HG02970 (cell line): ENCODE measurements at regions not wholly inside any gene's neighbourhood (a gene's known extent, or its start where the extent isn't known, plus 50 kb on each side); places are given as distances from the start of the nearest gene placed in this dataset.

Source experiments
- ATAC-seq: cut with Tn5 transposase; IDR thresholded peaks from one replicate; pipeline ENCODE4 v1.9.1; 2021; ENCODE audit warnings: mild to moderate bottlenecking, moderate library complexity, moderate number of reproducible peaks; ENCODE audit not compliant: unreplicated experiment, low FRiP score

DNA sequence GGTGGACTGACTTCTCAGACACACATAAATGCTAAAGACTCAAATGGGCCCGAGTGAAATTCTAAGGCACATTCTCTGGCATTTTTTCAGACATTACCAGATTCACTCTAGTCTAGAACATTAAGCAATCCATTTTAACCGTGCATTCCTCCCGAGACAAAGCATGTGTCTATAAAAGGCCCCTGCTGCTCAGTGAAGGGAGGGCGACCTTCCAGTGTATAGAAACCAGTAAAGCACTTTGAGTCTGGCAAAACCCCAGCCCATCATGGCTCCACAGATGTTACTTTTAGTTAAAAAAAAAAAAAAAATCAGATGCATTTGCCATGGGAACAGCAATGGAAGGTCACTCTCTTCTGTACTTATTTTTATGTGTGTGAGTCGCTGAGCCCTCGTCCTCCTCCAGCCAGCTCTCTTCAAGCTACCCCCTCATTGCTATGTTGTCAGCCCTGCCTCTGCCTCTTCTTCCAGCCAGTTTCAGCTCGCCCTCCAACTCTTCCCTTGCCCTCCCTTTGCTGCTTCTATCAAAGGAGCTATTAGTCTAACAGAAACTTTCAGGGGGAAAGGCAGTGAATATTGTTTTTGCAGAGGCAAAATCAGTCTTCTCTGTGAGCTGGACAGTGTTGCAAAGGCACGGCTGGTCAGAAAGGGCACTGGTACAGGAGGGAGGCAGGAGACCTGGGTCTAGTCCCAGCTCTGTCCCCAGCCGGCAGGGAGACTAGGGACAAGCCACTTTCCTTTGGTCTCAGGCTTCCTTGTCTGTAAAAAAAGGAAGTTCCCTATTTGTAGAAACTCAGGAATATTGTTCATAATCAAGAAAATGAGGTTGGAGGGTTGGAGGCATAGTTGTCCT, 644.2 kb downstream of the ZNF674 start:
- ATAC-seq: no peak

GRCh38 chrX:45894864-45895645, 650.2 kb downstream of the ZNF674 start:
- no peak for ATAC-seq

DNA sequence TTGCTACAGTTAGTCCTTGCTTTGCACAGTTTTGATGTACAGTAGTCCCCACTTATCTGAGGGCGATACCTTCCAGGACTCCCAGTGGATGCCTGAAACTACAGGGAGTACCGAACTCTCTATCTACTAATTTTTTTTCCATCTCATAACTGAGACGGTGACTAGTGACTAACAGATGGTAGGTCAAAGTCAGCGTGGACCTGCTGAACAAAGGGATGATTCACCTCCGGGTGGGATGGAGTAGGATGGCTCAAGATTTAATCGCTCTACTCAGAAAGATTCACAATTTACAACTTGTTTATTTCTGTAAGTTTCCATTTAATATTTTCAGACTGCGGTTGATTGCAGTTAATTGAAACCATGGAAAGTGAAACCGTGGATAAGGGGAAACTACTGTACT, 655.8 kb downstream of the ZNF674 start:
- no peak for ATAC-seq

DNA sequence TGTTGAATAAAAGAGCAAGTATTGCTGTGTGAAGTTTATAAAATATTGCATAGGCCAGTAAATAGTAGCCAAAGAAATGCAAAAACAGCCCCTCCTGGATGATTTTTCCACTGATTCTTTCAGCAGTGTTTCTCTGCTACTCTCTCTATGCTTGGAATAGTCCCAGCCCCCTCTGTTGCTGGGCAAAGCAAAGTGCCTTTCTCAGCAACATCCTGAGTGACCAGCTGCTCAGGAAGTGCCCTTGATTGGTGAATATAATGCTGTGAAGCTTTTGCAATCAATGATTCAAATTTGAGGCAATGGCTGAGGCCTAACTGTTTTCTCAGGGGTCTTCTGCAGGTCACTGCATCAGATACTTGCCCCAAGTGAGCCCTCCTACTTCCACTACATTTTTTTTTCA, 656.7 kb downstream of the ZNF674 start:
- no peak for ATAC-seq

DNA sequence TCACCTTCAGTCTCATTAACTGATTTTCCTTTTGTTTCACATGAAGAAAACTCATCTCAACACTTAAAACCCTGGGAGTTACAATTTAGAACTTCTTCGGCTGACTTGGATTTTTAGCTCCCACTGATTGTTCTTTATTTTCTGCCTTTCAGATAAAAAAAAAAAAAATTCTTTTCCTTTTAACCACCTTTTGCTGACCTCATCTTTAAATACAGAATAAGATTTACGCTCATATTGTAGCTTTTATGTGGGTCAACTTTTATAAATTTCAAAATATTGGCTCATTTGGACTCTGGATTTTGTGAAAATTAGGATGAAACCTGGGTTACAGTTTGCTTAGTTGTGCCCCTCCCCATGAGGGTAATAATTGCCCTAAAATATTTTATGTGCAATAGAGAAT, 659.3 kb downstream of the ZNF674 start:
- ATAC-seq: no peak

- ATAC-seq: no peak
Observed at GRCh38 chrX:45879512-45879911, 665.7 kb downstream of the ZNF674 start.

DNA sequence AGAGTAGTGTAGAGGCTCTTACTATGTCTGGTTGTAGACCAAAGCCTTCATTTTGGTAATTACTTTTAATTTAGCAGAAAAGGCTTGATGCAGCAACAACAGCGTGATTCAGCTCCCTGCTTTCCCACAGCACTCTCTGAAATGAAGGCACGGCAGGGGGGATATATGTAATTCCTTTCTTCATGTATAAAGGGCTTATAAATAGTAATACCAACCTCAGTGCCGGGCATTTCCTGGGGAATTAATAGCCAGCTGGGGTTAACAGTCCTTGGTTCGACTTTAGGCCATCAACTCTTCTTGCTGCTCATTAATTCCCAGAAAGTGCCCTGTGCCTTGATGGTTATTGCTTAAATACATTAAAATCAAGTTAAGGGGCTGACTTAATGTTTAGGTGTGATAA, 669.0 kb downstream of the ZNF674 start:
- ATAC-seq: no peak

GRCh38 chrX:45873781-45874180, 671.4 kb downstream of the ZNF674 start:
- ATAC-seq: no peak

DNA sequence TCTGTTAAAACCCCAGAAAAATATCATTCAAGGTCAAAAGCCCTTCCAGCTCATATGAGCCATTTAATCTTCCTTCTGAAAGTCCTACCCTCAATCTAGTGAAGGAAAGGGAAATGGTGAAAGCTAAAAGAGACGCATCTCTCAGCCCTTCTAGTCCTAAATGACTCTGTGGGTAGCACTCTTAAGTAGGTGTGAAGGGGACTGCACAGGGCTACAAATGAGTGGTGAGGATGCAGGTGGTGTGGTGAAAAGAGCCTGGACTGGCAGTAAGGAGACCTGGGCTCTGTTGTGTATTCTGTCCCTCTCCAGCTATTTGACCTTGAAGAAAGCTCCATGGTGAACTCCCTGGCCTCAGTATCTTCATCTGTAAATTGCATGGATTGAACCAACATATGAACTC, 671.8 kb upstream of the DIPK2B start:
- ATAC-seq: no peak

- no peak for ATAC-seq
Observed at GRCh38 chrX:45868425-45868824, 667.7 kb upstream of the DIPK2B start.

- ATAC-seq: no peak
Observed at GRCh38 chrX:45862801-45863200, 662.1 kb upstream of the DIPK2B start.

- ATAC-seq: no peak
Observed at GRCh38 chrX:45860450-45860849, 659.8 kb upstream of the DIPK2B start.

DNA sequence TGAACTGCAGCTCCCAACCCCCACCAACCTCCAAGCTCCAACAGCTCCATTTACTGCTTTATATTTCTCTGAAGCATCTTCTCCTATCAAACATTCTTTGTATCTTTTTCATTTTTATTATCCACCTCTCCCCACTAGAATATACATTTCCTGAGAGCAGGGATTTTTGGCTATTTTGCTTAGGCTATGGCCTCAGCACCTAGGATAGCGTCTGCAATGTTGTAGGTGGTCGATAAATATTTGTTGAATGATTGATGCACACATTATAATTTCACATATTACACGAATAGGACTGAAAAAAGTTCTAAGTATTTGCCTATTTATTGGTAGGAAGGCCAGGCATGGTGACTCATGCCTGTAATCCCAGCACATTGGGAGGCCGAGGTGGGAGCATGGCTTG, 658.7 kb upstream of the DIPK2B start:
- ATAC-seq: no peak

DNA sequence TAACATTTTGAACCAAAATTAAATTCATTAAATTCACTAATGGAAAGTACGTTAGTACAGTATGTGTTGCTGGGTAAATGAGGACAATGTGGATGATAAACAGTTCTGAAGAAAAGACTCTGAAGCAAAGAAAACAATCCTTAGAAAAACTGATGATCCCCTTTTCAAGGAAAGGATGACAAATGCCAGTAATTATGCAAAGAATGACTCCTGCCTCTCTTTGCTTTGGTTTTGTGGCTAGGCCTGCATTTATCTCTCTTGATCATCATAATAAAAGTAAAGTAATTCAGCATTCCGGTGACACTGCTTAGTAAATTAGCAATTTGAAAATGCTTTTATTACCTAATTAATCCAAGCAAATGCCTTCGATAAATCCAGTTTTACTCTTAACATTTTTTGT, 652.2 kb upstream of the DIPK2B start:
- no peak for ATAC-seq

GRCh38 chrX:45851434-45851991, 650.8 kb upstream of the DIPK2B start:
- ATAC-seq: no peak

DNA sequence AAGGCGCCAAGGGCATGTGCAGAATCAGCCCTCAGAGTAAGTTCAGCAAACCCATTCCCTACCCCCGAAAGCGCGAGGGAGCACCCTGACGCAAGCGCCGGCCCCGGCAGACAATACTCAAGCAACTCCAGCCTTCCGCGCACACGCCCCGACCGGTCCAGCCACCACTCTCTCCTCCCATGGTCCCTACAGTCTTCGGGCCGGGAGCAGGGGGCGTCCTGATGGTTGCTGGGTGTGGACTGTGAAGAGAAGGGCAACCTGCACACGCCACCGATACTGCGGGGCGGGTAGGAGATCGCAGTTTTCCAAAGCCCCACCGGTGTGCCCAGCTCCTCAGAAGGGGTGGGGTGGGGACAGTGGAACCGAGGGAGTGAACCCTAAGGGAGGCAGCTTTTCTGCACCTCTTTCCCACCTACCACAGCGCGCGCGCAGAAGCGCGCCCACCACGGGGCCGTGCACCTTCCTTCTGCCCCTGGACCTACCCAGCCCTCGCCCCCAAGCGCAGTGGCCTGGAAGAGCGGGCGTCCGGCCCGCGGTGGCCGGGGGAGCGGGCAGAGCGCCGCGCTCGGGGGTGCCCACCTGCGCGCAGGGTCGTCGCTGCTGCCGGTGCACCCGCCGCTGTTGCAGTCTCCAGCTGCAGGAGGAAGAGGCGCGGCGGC, 650.2 kb upstream of the DIPK2B start:
- ATAC-seq: no peak

- ATAC-seq: no peak
Observed at GRCh38 chrX:45850197-45850774, 649.6 kb upstream of the DIPK2B start.

GRCh38 chrX:45849261-45849862, 648.7 kb upstream of the DIPK2B start:
- no peak for ATAC-seq

DNA sequence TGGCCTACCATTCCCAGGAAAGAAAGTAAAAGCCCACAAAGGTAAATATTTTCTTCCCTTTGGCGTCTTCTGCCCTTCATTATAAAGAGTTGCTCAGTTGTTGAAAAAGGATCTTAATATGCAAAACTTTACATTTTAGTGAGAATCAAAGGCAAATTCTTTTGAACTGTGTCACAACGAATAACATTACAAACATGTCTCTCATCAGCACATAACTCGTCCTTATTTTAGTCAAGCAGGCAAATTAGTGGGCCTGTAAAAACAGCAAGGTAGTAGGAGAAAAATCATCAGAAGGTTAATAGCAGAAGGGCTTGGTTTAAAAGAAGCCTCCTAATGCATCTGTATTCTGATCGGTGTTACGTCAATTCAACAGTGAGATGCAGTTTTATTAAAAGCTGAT, 647.3 kb upstream of the DIPK2B start:
- no peak for ATAC-seq

DNA sequence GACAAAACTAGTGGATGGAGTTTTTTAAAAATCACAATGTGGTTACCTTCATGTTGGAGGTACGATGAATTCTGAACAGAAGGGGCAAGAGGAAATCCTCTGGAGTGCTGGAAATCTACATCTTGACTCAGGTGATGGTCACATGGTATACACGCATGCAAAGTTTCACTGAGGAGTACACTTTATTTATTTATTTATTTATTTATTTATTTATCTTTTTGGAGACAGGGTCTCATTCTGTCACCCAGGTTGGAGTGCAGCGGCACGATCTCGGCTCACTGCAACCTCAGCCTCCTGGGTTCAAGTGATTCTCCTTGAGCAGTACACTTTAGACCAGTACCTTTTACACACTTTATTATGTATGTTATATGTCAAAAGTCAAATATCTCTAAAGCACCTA, 645.7 kb upstream of the DIPK2B start:
- ATAC-seq: no peak
